ENCODE measurements at regions not wholly inside any gene's neighbourhood (a gene's known extent, or its start where the extent isn't known, plus 50 kb on each side); places are given as distances from the start of the nearest gene placed in this dataset.

DNA sequence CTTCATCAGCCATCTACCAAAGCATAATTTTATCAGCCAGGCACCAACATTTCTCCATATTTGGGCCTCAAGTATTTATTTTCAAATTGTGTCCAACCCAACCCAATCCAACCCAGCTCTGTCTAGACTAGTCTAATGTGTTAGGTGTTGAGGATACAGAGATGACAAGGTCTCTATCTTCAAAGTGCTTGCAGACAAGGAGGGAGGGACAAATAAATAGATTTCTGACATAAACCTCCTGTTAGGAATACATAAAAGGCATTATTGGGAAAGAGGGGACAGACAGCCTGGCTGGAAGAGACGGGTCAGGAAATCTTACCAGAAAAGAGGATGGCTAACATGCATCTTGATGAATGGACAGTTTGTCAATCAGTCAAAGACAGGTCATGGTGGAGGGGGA lies 115.4 kb upstream of the RPS6KA3 start:
- TF ChIP-seq, protein P1, sequence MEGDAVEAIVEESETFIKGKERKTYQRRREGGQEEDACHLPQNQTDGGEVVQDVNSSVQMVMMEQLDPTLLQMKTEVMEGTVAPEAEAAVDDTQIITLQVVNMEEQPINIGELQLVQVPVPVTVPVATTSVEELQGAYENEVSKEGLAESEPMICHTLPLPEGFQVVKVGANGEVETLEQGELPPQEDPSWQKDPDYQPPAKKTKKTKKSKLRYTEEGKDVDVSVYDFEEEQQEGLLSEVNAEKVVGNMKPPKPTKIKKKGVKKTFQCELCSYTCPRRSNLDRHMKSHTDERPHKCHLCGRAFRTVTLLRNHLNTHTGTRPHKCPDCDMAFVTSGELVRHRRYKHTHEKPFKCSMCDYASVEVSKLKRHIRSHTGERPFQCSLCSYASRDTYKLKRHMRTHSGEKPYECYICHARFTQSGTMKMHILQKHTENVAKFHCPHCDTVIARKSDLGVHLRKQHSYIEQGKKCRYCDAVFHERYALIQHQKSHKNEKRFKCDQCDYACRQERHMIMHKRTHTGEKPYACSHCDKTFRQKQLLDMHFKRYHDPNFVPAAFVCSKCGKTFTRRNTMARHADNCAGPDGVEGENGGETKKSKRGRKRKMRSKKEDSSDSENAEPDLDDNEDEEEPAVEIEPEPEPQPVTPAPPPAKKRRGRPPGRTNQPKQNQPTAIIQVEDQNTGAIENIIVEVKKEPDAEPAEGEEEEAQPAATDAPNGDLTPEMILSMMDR (IDR thresholded peaks at IDR 0.05; ENCODE audit: poor library complexity): no peak
- no peak for TF ChIP-seq EZH2phosphoT487 (IDR thresholded peaks at IDR 0.05; ENCODE audit: low read depth, severe bottlenecking, unreplicated experiment)

All from hepatocyte (in vitro differentiated cells).